Upper lobe of left lung (tissue), 4 donors: ENCODE measurements at regions not wholly inside any gene's neighbourhood (a gene's known extent, or its start where the extent isn't known, plus 50 kb on each side); places are given as distances from the start of the nearest gene placed in this dataset.

Experiments used
- POLR2A ChIP-seq, 4 donors: fragments of 450-650 bp; IDR thresholded peaks; one replicate each; pipeline ENCODE4 v1.5.1; 2016 to 2017; ENCODE audit warnings: antibody characterized with exemption in 4 of 4, mild to moderate bottlenecking in 2 of 4
- TF ChIP-seq, protein P1 (sequence below), 6 experiments: fragments of 450-650 bp in 4 of 6; fragments of 200-600 bp in 2 of 6; sonication (generic) in 2 of 6; IDR thresholded peaks; one replicate each; pipeline ENCODE4 v1.5.1; 2016 to 2019; ENCODE audit warnings: antibody characterized with exemption in 6 of 6

DNA sequence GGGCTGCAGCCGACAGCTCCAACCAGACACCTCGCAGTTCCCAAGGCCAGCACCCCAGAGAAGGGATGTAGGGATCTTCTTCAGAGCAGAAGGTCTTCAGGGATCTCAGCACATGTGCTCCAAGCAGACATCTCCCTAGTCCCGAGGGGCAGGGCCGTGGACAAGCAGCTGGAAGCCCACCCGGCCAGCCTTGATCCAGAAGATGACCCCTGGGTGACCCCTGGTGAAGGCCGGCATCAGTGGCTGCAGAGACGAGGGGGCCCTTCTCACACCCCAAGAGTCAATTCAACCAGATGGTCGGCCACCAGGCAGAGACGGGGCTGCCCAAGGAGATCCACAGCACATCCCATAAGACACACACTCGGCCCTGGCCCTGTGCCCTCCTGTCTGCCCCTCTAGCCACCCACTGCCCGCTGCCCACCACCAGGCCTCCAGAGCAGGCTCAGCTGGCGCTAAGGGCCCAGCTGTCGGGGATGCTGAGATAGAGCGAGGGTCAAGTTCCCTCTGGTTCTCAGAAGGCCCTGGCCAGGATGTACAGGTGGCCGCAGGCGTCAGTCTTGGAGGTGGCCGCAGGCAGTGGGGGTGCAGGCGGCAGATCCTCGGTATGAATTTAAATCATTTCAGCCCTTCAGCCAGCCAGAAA, 168.3 kb downstream of the BRD1 start:
- TF ChIP-seq POLR2A (IDR thresholded peaks at IDR 0.05), result no peak
- TF ChIP-seq, protein P1, sequence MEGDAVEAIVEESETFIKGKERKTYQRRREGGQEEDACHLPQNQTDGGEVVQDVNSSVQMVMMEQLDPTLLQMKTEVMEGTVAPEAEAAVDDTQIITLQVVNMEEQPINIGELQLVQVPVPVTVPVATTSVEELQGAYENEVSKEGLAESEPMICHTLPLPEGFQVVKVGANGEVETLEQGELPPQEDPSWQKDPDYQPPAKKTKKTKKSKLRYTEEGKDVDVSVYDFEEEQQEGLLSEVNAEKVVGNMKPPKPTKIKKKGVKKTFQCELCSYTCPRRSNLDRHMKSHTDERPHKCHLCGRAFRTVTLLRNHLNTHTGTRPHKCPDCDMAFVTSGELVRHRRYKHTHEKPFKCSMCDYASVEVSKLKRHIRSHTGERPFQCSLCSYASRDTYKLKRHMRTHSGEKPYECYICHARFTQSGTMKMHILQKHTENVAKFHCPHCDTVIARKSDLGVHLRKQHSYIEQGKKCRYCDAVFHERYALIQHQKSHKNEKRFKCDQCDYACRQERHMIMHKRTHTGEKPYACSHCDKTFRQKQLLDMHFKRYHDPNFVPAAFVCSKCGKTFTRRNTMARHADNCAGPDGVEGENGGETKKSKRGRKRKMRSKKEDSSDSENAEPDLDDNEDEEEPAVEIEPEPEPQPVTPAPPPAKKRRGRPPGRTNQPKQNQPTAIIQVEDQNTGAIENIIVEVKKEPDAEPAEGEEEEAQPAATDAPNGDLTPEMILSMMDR (IDR thresholded peaks at IDR 0.05), result no peak
